ENCODE measurements at regions not wholly inside any gene's neighbourhood (a gene's known extent, or its start where the extent isn't known, plus 50 kb on each side); places are given as distances from the start of the nearest gene placed in this dataset.

DNA sequence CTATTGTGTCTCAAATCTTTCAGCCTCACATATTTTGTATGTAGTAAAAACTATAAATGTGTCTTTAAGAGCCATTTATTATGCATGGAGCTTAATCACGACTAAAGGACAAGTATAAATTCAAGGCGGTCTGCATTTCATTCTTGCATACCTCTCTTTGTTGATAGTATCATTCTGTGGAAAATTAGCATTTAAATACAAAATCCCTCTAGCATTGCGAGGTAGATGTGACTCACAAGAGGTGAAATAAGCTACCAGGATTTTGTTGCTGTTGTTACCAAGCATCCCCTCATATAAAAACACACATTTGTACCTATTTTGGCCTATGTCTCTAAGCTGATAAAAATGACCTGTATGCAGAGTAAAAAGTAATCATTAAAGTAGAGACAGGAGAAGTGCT is 537.4 kb upstream of the LUZP2 start:
- no peak for DNase-seq (ENCODE audit: low read depth)
- TF ChIP-seq, protein P1, sequence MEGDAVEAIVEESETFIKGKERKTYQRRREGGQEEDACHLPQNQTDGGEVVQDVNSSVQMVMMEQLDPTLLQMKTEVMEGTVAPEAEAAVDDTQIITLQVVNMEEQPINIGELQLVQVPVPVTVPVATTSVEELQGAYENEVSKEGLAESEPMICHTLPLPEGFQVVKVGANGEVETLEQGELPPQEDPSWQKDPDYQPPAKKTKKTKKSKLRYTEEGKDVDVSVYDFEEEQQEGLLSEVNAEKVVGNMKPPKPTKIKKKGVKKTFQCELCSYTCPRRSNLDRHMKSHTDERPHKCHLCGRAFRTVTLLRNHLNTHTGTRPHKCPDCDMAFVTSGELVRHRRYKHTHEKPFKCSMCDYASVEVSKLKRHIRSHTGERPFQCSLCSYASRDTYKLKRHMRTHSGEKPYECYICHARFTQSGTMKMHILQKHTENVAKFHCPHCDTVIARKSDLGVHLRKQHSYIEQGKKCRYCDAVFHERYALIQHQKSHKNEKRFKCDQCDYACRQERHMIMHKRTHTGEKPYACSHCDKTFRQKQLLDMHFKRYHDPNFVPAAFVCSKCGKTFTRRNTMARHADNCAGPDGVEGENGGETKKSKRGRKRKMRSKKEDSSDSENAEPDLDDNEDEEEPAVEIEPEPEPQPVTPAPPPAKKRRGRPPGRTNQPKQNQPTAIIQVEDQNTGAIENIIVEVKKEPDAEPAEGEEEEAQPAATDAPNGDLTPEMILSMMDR (IDR thresholded peaks at IDR 0.05; ENCODE audit: control insufficient read depth, insufficient read depth, low read depth, low read length, missing control alignments): no peak
- no peak overlapping the region for H3K4me3 ChIP-seq (ENCODE audit: control insufficient read depth, low read depth, low read length)

DNA sequence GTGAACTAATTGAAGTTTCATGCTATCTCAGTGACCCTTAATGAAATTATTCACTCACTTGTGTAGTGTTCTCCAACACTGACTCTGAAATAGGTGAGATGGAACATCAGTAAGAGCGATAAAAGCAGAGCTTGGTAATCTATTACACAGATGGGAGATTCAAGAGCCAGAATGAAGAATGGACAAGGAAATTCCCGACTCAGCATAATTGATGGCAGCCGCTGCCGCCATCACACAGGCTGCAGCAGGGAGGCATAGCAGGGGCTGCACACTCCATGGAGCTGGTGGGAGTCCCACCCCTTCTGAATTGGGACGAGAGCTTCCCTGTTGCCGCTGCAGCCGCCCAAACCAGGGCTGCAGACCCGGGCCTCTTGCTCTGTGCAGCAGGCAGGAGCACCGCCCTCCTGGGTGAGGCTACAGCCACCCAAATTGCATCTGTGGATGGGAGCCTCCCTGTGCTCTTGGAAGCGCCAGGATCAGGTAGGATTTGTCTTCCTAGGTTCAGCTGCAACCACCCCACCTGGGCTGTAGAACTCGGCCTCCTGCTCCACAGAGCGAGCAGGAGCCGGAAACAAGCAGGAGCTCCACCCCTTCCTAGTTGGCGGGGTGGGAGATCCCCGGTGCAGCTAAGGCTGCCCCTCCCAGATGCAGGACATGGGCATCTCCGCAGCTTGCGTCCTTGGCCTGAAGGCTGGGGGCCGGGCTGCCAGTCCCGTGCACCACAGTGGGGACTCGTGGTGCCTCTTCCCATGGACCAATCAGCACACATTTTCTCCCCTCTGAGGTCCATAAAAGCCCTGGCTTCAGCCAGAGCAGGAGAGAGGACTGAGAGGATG is 535.1 kb upstream of the LUZP2 start:
- TF ChIP-seq, protein P1 (IDR thresholded peaks at IDR 0.05; ENCODE audit: control insufficient read depth, insufficient read depth, low read depth, low read length, missing control alignments): no peak
- no peak overlapping the region for H3K4me3 ChIP-seq (ENCODE audit: control insufficient read depth, low read depth, low read length)
- DNase-seq (ENCODE audit: low read depth): no peak

GRCh38 chr11:23973244-23973643 is 523.6 kb upstream of the LUZP2 start:
- TF ChIP-seq, protein P1 (IDR thresholded peaks at IDR 0.05; ENCODE audit: control insufficient read depth, insufficient read depth, low read depth, low read length, missing control alignments): no peak
- DNase-seq (ENCODE audit: low read depth): no peak
- H3K4me3 ChIP-seq (ENCODE audit: control insufficient read depth, low read depth, low read length): no peak overlapping the region

DNA sequence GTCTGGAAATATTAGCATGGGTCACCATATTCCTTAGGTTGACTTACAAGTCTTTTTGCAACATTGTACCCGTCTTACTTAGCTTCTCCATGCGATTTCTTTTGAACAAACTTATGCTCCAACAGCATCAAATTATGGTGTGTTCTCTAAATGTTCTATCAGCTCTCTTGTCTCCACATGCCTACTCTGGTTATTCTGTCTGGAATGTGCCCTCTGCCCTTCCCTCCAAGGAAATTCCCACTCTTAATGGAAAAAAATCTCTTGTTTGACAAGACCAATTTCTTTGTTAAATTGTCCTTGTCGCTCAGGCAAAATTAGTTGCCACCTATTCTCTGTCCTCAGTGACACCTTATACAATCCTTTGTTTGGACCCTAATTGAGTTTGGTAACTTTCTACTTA is 522.8 kb upstream of the LUZP2 start:
- no peak overlapping the region for H3K4me3 ChIP-seq (ENCODE audit: control insufficient read depth, low read depth, low read length)
- TF ChIP-seq, protein P1 (IDR thresholded peaks at IDR 0.05; ENCODE audit: control insufficient read depth, insufficient read depth, low read depth, low read length, missing control alignments): no peak
- no peak for DNase-seq (ENCODE audit: low read depth)

DNA sequence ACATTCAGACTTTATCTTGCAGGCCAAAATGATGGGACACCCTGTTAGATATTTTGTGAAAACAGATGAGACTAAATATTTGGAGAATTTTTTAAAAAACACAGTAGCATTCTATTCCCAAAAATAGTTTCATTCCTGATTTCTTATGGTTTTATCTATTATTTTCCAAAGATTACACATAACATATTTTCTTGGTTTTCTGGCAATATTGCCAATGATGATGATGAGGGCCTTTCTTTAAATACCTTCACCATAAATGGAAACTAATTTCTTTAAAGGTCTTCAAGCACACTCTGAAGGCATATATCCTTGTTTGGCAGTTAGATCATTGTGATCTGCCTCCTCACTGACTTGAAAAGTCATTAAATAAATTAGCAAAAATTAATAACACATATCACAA is 522.3 kb upstream of the LUZP2 start:
- no peak for DNase-seq (ENCODE audit: low read depth)
- H3K4me3 ChIP-seq (ENCODE audit: control insufficient read depth, low read depth, low read length): no peak overlapping the region
- TF ChIP-seq, protein P1 (IDR thresholded peaks at IDR 0.05; ENCODE audit: control insufficient read depth, insufficient read depth, low read depth, low read length, missing control alignments): no peak

GRCh38 chr11:23976426-23976825 is 520.4 kb upstream of the LUZP2 start:
- no peak overlapping the region for H3K4me3 ChIP-seq (ENCODE audit: control insufficient read depth, low read depth, low read length)
- TF ChIP-seq, protein P1 (IDR thresholded peaks at IDR 0.05; ENCODE audit: control insufficient read depth, insufficient read depth, low read depth, low read length, missing control alignments): no peak
- DNase-seq (ENCODE audit: low read depth): no peak

Data from AG09309 (cell line).